ENCODE measurements at regions not wholly inside any gene's neighbourhood (a gene's known extent, or its start where the extent isn't known, plus 50 kb on each side); places are given as distances from the start of the nearest gene placed in this dataset.

DNA sequence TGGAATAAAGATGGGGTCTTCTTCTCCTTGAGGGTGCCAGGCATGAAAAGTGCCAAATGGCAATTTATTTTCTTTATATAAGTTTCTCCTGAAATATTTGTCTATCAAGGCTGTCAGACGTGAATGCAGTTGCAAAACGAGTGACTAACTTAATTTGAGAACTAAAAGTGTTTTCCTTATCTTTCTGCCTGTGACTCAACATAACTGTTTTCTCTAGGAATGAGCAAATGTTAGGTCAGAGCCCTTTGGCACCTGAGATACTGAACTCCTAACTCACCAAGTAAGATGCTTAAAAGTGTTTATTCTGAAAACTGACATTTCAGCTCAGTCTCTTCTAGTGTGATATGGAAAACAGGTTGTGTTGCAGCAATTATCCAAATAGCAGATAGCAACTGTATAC lies 197.0 kb downstream of the STK31 start:
- TF ChIP-seq, protein P1, sequence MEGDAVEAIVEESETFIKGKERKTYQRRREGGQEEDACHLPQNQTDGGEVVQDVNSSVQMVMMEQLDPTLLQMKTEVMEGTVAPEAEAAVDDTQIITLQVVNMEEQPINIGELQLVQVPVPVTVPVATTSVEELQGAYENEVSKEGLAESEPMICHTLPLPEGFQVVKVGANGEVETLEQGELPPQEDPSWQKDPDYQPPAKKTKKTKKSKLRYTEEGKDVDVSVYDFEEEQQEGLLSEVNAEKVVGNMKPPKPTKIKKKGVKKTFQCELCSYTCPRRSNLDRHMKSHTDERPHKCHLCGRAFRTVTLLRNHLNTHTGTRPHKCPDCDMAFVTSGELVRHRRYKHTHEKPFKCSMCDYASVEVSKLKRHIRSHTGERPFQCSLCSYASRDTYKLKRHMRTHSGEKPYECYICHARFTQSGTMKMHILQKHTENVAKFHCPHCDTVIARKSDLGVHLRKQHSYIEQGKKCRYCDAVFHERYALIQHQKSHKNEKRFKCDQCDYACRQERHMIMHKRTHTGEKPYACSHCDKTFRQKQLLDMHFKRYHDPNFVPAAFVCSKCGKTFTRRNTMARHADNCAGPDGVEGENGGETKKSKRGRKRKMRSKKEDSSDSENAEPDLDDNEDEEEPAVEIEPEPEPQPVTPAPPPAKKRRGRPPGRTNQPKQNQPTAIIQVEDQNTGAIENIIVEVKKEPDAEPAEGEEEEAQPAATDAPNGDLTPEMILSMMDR (IDR thresholded peaks at IDR 0.05), result no peak
- no peak for TF ChIP-seq POLR2AphosphoS5 (IDR thresholded peaks at IDR 0.05)
